CD4-positive, CD25-positive, alpha-beta regulatory T cell (primary cell): ENCODE measurements at regions not wholly inside any gene's neighbourhood (a gene's known extent, or its start where the extent isn't known, plus 50 kb on each side); places are given as distances from the start of the nearest gene placed in this dataset.

Experiments
- ATAC-seq, 2 donors: fragments of 150-1000 bp; cut with Tn5 transposase; one replicate each; pipeline ENCODE4 v1.10.0; 2021; ENCODE audit warnings: low read depth in 2 of 2, moderate number of reproducible peaks in 2 of 2, moderate library complexity in 1 of 2
- DNase-seq, 3 donors: peaks; one replicate each; pipeline versions ENCODE4 v3.0.0 to v3.0.0-alpha.2; 2012 to 2022; ENCODE audit warnings: mixed read lengths in 1 of 3
- H3K27ac ChIP-seq: one replicate; pipeline ENCODE4 v1.7.0; 2013; ENCODE audit warnings: mild to moderate bottlenecking, low read length; ENCODE audit not compliant: insufficient read depth, poor library complexity, severe bottlenecking
- H3K27me3 ChIP-seq: one replicate; pipeline ENCODE4 v1.7.0; 2013; ENCODE audit warnings: low read length; ENCODE audit not compliant: control insufficient read depth, insufficient read depth
- H3K36me3 ChIP-seq: one replicate; pipeline ENCODE4 v1.7.0; 2013; ENCODE audit warnings: mild to moderate bottlenecking, low read length, moderate library complexity; ENCODE audit not compliant: control insufficient read depth, insufficient read depth
- H3K4me1 ChIP-seq: 2 replicates; pipeline ENCODE4 v1.7.0; 2013; ENCODE audit warnings: mild to moderate bottlenecking, low read length; ENCODE audit not compliant: insufficient read depth, control insufficient read depth, poor library complexity, severe bottlenecking
- H3K4me3 ChIP-seq: one replicate; pipeline ENCODE4 v1.7.0; 2013; ENCODE audit warnings: low read depth, mild to moderate bottlenecking, low read length, moderate library complexity
- H3K9me3 ChIP-seq, 2 experiments: 1 replicate in 1 of 2; 2 replicates in 1 of 2; pipeline ENCODE4 v1.7.0; 2013; ENCODE audit warnings: low read length in 2 of 2, mild to moderate bottlenecking in 1 of 2, moderate library complexity in 1 of 2; ENCODE audit not compliant: control insufficient read depth in 2 of 2
- H3K27ac Mint-ChIP-seq, 3 donors: one replicate each; pipeline ENCODE4 v1.8.0; 2020 to 2022; ENCODE audit warnings: mild to moderate bottlenecking in 3 of 3, mixed read lengths in 3 of 3, moderate library complexity in 2 of 3
- H3K27me3 Mint-ChIP-seq: one replicate; pipeline ENCODE4 v1.8.0; 2022; ENCODE audit warnings: mild to moderate bottlenecking, mixed read lengths
- H3K36me3 Mint-ChIP-seq: one replicate; pipeline ENCODE4 v1.8.0; 2020; ENCODE audit warnings: mixed read lengths
- H3K4me1 Mint-ChIP-seq, 4 donors: one replicate each; pipeline ENCODE4 v1.8.0; 2020 to 2022; ENCODE audit warnings: mixed read lengths in 4 of 4, mild to moderate bottlenecking in 1 of 4
- H3K4me3 Mint-ChIP-seq, 4 donors: one replicate each; pipeline ENCODE4 v1.8.0; 2020 to 2022; ENCODE audit warnings: mild to moderate bottlenecking in 4 of 4, mixed read lengths in 4 of 4, moderate library complexity in 3 of 4
- H3K9me3 Mint-ChIP-seq, 7 donors: one replicate each; pipeline ENCODE4 v1.8.0; 2020 to 2022; ENCODE audit warnings: mixed read lengths in 7 of 7, mild to moderate bottlenecking in 3 of 7, moderate library complexity in 2 of 7

DNA sequence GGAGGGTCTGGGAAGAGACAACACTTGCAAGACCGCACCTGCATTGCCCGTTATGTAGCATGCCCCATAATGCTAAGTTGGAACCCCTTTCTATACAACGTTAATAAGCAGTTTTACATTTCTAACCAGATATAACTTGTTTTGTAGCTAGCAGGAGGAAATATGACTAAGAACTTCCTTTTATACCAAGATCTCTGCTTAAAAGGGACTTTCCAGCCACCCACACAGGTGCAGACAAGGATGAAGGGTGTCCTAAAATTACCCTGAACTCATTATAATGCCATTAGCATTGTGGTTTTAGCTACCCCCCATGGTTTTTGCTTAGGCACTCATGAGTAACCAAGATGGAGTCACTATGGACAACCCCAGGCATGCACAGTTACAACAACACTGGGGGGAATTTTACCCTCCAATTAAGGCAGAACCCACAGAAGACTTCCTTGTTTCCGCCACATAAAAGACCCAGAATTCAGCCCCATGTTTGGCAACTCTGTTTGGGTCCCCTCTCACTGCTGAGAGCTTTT, 362.8 kb downstream of the CBLN2 start:
- no peak overlapping the region for H3K27ac Mint-ChIP-seq
- no peaks in the 10 kb centered on the region for H3K36me3 Mint-ChIP-seq
- no peaks in the 10 kb centered on the region for H3K27me3 Mint-ChIP-seq
- peak overlapping the region in 1 of 4 donors; percentile 25 for H3K4me3 Mint-ChIP-seq
- no peak overlapping the region for H3K27ac ChIP-seq
- peak; percentile 34 to 48 for ATAC-seq
- H3K4me3 ChIP-seq, result no peak overlapping the region
- no peaks in the 10 kb centered on the region for H3K9me3 ChIP-seq
- H3K36me3 ChIP-seq, result no peaks in the 10 kb centered on the region
- H3K4me1 ChIP-seq, result no peaks in the 10 kb centered on the region
- no peaks in the 10 kb centered on the region for H3K4me1 Mint-ChIP-seq
- peak in 1 of 3 donors; percentile 38 for DNase-seq
- H3K27me3 ChIP-seq, result no peaks in the 10 kb centered on the region
- H3K9me3 Mint-ChIP-seq, result peaks cover 1 to 9% (median 7%) of the 10 kb centered on the region in 7 donors

DNA sequence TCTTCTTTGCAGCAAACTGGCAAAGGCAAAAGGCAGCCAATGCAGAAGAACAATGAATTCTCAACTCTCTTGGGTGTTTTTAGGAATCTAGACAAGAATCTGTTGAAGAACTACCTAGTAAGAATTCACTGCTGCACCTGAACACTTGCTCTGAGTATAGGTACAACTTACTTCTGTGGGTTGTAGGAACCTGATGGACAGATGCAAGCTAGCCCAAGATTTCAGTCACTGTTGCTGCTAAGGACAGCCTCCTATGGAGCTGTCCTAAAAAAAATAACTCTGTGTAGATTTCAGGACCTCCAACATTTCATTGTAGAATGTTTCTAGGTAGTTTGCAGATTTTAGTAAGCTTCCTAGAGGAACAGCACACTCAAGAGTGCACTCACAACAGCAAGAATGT, 363.5 kb downstream of the CBLN2 start:
- Mint-ChIP-seq H3K27me3 (no peaks in the 10 kb centered on the region), H3K4me3 (peak overlapping the region in 1 of 4 donors; percentile 25), H3K36me3 (no peaks in the 10 kb centered on the region), H3K27ac (no peak overlapping the region), H3K9me3 (peaks cover 1 to 13% (median 8%) of the 10 kb centered on the region in 7 donors), H3K4me1 (no peaks in the 10 kb centered on the region)
- ATAC-seq, result no peak
- H3K27me3 ChIP-seq, result no peaks in the 10 kb centered on the region
- no peak overlapping the region for H3K27ac ChIP-seq
- no peaks in the 10 kb centered on the region for H3K4me1 ChIP-seq
- no peak for DNase-seq
- no peaks in the 10 kb centered on the region for H3K36me3 ChIP-seq
- H3K4me3 ChIP-seq, result no peak overlapping the region
- no peaks in the 10 kb centered on the region for H3K9me3 ChIP-seq

DNA sequence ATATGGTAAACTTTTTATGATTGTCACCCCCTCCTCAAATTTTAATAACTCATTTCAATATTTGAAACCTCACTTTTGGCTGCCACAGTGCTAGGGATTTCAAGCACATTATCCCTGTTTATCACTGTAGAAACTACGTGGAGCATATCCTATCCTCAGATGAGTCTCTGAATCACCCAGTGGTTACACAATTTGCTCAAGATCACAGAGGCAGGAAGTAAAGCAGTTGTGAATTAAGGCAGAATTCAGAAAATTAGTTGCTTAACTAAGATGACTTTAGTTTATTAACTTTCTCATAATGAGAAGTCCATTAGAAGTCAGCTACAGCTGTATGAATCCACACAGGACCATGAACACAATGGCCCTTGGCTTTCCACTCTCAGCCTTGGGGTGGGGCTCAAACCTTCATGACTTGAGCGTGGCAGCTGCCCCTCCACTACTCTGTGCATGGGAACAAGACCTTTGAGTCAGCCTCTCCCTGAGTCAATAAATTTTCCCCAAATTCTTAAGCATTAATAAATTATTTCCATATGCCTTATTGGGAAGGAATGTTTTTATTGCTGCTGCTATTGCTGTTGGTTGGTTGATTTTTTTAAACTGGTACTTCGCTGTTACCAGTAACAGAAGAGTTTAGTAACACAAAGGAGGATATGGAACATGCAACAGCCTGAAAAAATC, 369.0 kb downstream of the CBLN2 start:
- no peak overlapping the region for H3K4me3 ChIP-seq
- Mint-ChIP-seq H3K9me3 (peaks cover 0 to 17% (median 5%) of the 10 kb centered on the region in 7 donors), H3K4me1 (no peaks in the 10 kb centered on the region), H3K4me3 (no peak overlapping the region), H3K27me3 (no peaks in the 10 kb centered on the region), H3K27ac (no peak overlapping the region), H3K36me3 (no peaks in the 10 kb centered on the region)
- ATAC-seq (no peak), DNase-seq (no peak)
- no peaks in the 10 kb centered on the region for H3K9me3 ChIP-seq
- H3K27ac ChIP-seq, result no peak overlapping the region
- H3K4me1 ChIP-seq, result no peaks in the 10 kb centered on the region
- H3K36me3 ChIP-seq, result no peaks in the 10 kb centered on the region
- H3K27me3 ChIP-seq, result no peaks in the 10 kb centered on the region

DNA sequence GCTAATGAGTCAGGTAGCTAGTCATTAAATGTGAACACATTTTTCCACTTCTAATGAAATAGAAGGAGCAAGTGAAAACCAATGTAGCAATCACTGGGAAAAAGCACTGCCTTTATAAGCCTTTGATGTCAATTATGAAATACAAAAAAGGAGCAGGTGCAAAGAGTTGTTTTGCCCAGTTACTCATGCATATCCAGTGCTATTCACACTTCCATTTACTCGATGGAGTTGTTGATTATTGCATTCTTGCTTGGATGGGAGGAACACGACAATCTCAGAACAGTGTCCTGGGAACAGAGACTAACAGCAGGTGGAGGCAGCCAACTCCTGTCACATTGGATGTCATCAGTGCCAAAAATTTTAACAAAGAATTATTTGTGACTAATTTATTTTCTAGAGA, 372.5 kb downstream of the CBLN2 start:
- no peak overlapping the region for H3K27ac Mint-ChIP-seq
- no peaks in the 10 kb centered on the region for H3K9me3 ChIP-seq
- no peak for DNase-seq
- no peaks in the 10 kb centered on the region for H3K36me3 ChIP-seq
- H3K9me3 Mint-ChIP-seq, result peaks cover 0 to 19% (median 6%) of the 10 kb centered on the region in 7 donors
- H3K27me3 Mint-ChIP-seq, result no peaks in the 10 kb centered on the region
- no peak overlapping the region for H3K4me3 Mint-ChIP-seq
- ATAC-seq, result no peak
- no peaks in the 10 kb centered on the region for H3K4me1 Mint-ChIP-seq
- no peaks in the 10 kb centered on the region for H3K36me3 Mint-ChIP-seq
- H3K27me3 ChIP-seq, result no peaks in the 10 kb centered on the region
- no peak overlapping the region for H3K27ac ChIP-seq
- H3K4me1 ChIP-seq, result no peaks in the 10 kb centered on the region
- H3K4me3 ChIP-seq, result no peak overlapping the region

DNA sequence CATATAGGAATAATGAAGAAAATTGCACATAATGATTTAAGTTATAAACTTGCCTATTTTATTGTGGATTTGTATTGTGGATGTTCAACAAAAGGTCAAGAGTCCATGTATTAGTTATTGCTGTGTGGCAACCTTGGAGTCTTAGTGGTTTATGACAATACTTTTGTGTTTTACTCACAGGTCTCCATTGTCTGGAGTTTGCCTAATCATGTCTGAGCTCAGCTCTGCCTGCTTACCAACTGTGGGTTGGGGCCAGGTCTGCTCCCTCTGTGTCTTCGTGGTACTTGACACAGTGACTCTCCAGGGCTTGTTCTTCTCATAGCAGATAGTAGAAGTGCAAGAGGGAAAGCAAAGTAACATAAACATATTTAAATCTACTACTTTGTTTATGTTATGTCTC, 382.5 kb downstream of the CBLN2 start:
- Histone ChIP-seq H3K36me3 (no peaks in the 10 kb centered on the region), H3K27ac (no peak overlapping the region), H3K9me3 (peaks cover 0 to 6% of the 10 kb centered on the region in 2 experiments), H3K4me3 (no peak overlapping the region), H3K4me1 (no peaks in the 10 kb centered on the region), H3K27me3 (no peaks in the 10 kb centered on the region)
- no peak for ATAC-seq
- peak overlapping the region in 1 of 3 donors; percentile 32 for H3K27ac Mint-ChIP-seq
- peaks cover 0 to 4% (median 0%) of the 10 kb centered on the region in 4 donors for H3K4me1 Mint-ChIP-seq
- H3K9me3 Mint-ChIP-seq, result peaks cover 0 to 4% (median 2%) of the 10 kb centered on the region in 7 donors
- no peaks in the 10 kb centered on the region for H3K27me3 Mint-ChIP-seq
- H3K36me3 Mint-ChIP-seq, result no peaks in the 10 kb centered on the region
- no peak overlapping the region for H3K4me3 Mint-ChIP-seq
- DNase-seq, result no peak

DNA sequence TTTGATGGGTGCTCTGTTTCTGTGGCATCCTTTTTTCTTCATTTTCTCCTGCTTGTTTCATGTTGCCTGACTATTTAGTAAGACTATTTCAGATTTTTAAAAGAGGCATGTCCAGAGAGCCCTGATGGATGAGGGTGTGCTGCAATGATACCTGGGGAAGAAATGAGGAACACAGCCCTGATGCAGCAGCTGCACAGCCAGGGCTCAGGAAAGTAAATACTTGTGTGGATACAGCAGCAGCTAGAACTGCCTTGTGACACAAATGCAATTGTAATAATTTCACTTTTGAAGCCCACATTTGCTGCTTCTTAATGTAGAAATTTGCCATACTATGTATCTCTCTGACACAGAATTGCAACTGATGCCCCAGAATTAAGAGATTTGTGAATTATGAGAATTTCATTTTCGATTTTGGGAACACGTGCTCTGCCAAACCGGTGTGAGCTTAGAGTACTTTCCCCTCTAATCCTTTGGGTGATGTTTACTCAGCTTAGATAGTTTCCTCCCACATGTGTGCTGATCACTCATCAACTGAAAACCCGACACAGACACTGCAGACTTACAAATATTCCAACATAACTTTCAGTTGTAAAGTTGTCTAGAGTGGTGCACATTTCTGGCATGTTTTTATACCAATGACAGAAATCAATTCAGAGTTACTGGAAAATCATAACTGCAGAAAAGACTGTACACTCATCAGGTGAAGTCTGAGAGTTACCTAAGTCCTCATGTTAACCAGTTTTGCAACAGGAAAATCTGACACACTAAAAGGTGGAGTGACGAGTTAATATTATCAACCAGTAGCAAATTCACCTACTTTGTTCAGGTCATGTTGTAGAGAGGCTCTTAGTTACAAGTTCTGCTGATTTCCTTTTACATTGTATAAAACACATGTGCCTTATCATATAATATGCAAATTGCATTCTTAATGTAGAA, 383.4 kb downstream of the CBLN2 start:
- DNase-seq (peak in 1 of 3 donors; percentile 9), ATAC-seq (no peak)
- Mint-ChIP-seq H3K27me3 (no peaks in the 10 kb centered on the region), H3K4me3 (no peak overlapping the region), H3K27ac (no peak overlapping the region), H3K9me3 (peaks cover 0 to 12% (median 2%) of the 10 kb centered on the region in 7 donors), H3K4me1 (peaks cover 0 to 4% (median 0%) of the 10 kb centered on the region in 4 donors), H3K36me3 (no peaks in the 10 kb centered on the region)
- Histone ChIP-seq H3K36me3 (no peaks in the 10 kb centered on the region), H3K9me3 (peaks cover 0 to 4% of the 10 kb centered on the region in 2 experiments), H3K4me1 (no peaks in the 10 kb centered on the region), H3K4me3 (no peak overlapping the region), H3K27me3 (no peaks in the 10 kb centered on the region), H3K27ac (no peak overlapping the region)

- no peak overlapping the region for H3K4me3 Mint-ChIP-seq
- H3K27ac Mint-ChIP-seq, result no peak overlapping the region
- H3K9me3 ChIP-seq, result peaks cover 0 to 4% of the 10 kb centered on the region in 2 experiments
- H3K27me3 Mint-ChIP-seq, result no peaks in the 10 kb centered on the region
- H3K4me1 Mint-ChIP-seq, result peaks cover 0 to 4% (median 0%) of the 10 kb centered on the region in 4 donors
- H3K4me1 ChIP-seq, result no peaks in the 10 kb centered on the region
- no peak overlapping the region for H3K27ac ChIP-seq
- ATAC-seq, result no peak
- no peak for DNase-seq
- H3K4me3 ChIP-seq, result no peak overlapping the region
- H3K36me3 ChIP-seq, result no peaks in the 10 kb centered on the region
- H3K27me3 ChIP-seq, result no peaks in the 10 kb centered on the region
- no peaks in the 10 kb centered on the region for H3K36me3 Mint-ChIP-seq
- H3K9me3 Mint-ChIP-seq, result peaks cover 0 to 16% (median 2%) of the 10 kb centered on the region in 7 donors
These were observed 388.8 kb downstream of the CBLN2 start for GRCh38 chr18:72155327-72155726.
